AG09309 (cell line): ENCODE measurements at regions not wholly inside any gene's neighbourhood (a gene's known extent, or its start where the extent isn't known, plus 50 kb on each side); places are given as distances from the start of the nearest gene placed in this dataset.

Source experiments
- DNase-seq: peaks from one replicate; pipeline ENCODE4 v3.0.0-alpha.2; 2010; ENCODE audit warnings: low read depth
- H3K4me3 ChIP-seq: 2 replicates; pipeline ENCODE4 v1.5.1; 2011; ENCODE audit warnings: mild to moderate bottlenecking, low read depth, low read length, moderate library complexity; ENCODE audit not compliant: control insufficient read depth
- TF ChIP-seq, protein P1 (sequence below): IDR thresholded peaks from 2 replicates; pipeline ENCODE4 v1.5.1; 2011; ENCODE audit warnings: mild to moderate bottlenecking, low read depth, low read length, inconsistent platforms; ENCODE audit not compliant: insufficient read depth, control insufficient read depth; ENCODE audit errors: missing control alignments

DNA sequence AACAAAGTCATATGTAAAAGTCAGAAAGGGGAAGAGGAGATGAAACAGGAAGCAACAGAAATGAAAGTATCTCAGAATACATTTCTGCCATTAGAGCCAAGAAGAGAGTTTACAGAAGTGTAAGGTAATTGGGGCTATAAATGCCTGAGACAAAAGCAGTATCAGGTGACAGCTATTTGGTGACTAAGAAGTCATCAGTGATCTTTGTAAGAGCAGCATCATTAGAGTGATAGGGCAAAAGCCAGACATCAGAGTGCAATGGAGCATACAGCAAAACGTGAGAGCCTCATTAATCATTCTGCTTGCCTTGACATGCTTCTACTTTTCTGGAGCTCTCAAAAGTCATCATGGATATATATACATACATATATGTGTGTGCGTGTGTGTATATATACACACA, 804.7 kb upstream of the PIK3C3 start:
- no peak for DNase-seq
- H3K4me3 ChIP-seq = no peak overlapping the region
- TF ChIP-seq, protein P1, sequence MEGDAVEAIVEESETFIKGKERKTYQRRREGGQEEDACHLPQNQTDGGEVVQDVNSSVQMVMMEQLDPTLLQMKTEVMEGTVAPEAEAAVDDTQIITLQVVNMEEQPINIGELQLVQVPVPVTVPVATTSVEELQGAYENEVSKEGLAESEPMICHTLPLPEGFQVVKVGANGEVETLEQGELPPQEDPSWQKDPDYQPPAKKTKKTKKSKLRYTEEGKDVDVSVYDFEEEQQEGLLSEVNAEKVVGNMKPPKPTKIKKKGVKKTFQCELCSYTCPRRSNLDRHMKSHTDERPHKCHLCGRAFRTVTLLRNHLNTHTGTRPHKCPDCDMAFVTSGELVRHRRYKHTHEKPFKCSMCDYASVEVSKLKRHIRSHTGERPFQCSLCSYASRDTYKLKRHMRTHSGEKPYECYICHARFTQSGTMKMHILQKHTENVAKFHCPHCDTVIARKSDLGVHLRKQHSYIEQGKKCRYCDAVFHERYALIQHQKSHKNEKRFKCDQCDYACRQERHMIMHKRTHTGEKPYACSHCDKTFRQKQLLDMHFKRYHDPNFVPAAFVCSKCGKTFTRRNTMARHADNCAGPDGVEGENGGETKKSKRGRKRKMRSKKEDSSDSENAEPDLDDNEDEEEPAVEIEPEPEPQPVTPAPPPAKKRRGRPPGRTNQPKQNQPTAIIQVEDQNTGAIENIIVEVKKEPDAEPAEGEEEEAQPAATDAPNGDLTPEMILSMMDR = no peak

DNA sequence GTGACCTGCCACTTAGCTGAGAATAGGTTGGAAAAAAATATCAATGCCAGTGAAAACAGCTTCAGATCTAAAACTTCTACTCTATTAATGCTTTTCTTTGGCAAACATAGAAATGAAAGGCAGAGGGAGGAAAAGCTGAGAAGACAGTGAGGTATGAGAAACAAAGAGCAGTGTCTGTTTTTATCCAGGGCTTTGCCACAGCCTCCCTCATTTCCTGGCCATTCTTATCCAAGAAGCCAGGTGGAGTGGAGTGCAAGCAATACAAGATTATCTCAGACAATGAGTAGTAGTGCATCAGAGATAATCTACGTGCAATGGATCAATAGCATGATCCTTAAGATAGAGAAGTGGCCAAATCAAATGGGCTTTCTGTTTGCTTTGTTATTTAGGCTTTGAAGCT, 808.7 kb upstream of the PIK3C3 start:
- no peak overlapping the region for H3K4me3 ChIP-seq
- DNase-seq = no peak
- TF ChIP-seq, protein P1 = no peak

DNA sequence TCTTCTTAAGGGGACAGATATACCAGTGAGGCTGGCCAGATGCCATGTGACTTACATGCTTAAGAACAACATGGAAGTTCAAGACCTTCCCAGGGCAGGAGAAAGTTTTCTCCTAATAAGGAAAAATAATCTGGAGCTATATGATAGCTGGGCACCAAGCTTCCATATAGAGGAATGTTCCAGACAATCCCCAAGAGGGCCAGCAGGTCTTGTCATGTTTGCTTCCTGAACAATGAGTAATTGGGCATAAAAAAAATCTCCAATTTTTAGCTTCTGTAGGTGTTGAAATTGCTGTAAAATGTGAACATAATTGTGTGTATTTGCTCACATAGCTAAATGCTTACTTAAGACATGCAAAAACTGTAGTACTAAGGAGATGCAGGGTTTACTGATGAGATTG, 809.5 kb upstream of the PIK3C3 start:
- no peak overlapping the region for H3K4me3 ChIP-seq
- DNase-seq = no peak
- TF ChIP-seq, protein P1 = no peak

DNA sequence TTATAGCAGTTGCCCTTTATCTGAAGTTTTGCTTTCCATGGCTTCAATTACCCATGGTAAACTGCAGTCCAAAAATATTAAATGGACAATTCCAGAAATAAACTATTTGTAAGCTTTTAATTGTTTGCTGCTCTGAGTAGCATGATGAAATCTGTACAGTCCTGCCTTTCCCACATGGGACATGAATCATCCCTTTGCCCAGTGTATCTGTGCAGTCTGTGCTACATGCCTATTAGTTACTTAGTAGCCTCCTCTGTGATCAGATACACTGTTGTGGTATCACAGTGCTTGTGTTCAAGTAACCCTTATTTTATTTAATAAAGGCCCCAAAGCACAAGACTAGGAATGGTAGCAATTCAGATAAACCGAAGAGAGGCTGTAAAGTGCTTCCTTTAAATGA, 810.6 kb upstream of the PIK3C3 start:
- no peak for DNase-seq
- TF ChIP-seq, protein P1 = no peak
- H3K4me3 ChIP-seq = no peak overlapping the region

DNA sequence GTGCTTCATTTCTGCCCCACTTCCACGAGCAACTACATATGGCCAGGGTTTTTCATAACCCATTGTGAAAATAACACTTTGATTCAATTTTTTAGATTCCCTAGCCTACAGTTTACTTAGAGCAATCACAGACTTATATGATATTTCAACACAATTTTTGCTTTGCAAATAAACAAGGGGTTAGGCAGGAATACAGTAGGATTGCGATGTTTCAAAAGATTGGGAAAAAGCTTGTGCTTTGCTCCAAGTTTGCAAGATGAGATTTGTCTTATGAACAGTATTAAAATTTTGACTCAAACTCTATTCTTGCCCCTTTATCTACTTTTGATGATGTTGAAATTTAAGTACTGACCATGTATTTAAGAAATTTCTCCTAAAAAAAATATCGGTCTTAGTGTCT, 814.5 kb upstream of the PIK3C3 start:
- no peak overlapping the region for H3K4me3 ChIP-seq
- TF ChIP-seq, protein P1 = no peak
- no peak for DNase-seq

DNA sequence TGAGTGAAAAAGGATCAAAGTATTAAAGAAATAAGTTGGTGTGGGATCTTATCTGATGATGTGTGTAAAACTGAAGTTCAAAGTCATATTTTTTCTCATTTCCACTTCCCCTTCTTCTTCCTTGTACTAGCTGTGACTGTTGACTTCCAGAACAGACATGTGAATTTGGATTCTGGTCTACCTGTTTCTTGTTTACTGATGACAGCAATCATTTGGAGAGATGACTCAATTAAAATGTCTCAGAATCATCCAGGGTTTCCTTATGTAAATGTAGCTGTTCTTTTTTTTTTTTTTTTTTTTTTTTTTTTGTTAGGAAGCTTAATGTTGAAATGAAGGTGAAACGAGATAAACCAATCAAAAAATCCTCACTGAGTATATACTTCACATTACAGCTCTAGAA, 819.9 kb upstream of the PIK3C3 start:
- H3K4me3 ChIP-seq = no peak overlapping the region
- TF ChIP-seq, protein P1 = no peak
- DNase-seq = no peak

DNA sequence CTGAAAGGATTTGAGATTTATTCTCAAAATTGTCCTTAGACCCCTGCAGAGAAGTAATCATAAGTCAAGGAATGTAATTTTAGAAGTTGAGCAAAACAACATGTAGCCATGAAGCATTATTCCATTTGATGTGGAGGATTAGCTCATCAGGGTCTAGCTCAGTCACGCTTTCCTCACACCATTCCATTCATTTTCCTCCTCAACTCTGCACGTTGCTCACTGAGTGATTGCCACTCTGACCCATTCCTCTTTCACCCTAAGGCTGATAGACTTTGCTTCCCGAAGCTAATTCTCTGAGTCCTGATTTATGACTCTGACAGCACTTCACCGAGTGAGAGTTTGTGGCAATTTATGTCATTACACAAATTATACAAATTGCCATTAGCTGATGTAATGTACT, 820.6 kb upstream of the PIK3C3 start:
- TF ChIP-seq, protein P1 = no peak
- no peak overlapping the region for H3K4me3 ChIP-seq
- DNase-seq = no peak
